HEK293T (cell line): ENCODE measurements at regions not wholly inside any gene's neighbourhood (a gene's known extent, or its start where the extent isn't known, plus 50 kb on each side); places are given as distances from the start of the nearest gene placed in this dataset.
"Not testable (repeated sequence)": the region's sequence is repeated elsewhere in the genome, so short reads cannot be mapped to it uniquely, and the experiment has no call there.

Source experiments
- CTCF ChIA-PET: fragments of 350-600 bp; formaldehyde crosslinking; extraction: SDS; loops from one replicate; lab custom pipeline; 2021; ENCODE audit warnings: antibody characterized with exemption, inconsistent platforms; lab: Yijun Ruan, JAX
- POLR2A ChIA-PET: fragments of 350-600 bp; formaldehyde crosslinking; extraction: SDS; loops from one replicate; lab custom pipeline; 2020; ENCODE audit warnings: antibody characterized with exemption, inconsistent platforms; lab: Yijun Ruan, JAX
- DNase-seq: peaks from one replicate; pipeline ENCODE4 v3.0.0; 2012; ENCODE audit warnings: mixed read lengths; ENCODE audit errors: extremely low spot score
- ARNT ChIP-seq: fragments of 450-650 bp; IDR thresholded peaks from 2 replicates; pipeline ENCODE4 v1.6.1; 2017; ENCODE audit warnings: mild to moderate bottlenecking
- BHLHE40 ChIP-seq: fragments of 450-650 bp; IDR thresholded peaks from 2 replicates; pipeline ENCODE4 v1.6.1; 2016; ENCODE audit warnings: mild to moderate bottlenecking, moderate library complexity, borderline replicate concordance
- CTBP1 ChIP-seq: fragments of 450-650 bp; IDR thresholded peaks from 2 replicates; pipeline ENCODE4 v1.6.1; 2016; ENCODE audit warnings: borderline replicate concordance
- ELF4 ChIP-seq: fragments of 450-650 bp; IDR thresholded peaks from 2 replicates; pipeline ENCODE4 v1.6.1; 2017; ENCODE audit warnings: antibody characterized with exemption
- FOXA1 ChIP-seq: fragments of 450-650 bp; IDR thresholded peaks from 2 replicates; pipeline ENCODE4 v1.6.1; 2016; ENCODE audit warnings: mild to moderate bottlenecking
- FOXK2 ChIP-seq: fragments of 450-650 bp; IDR thresholded peaks from 2 replicates; pipeline ENCODE4 v1.6.1; 2016; ENCODE audit warnings: mild to moderate bottlenecking
- FOXM1 ChIP-seq: fragments of 450-650 bp; IDR thresholded peaks from 2 replicates; pipeline ENCODE4 v1.6.1; 2017; ENCODE audit warnings: mild to moderate bottlenecking, borderline replicate concordance
- HDGF ChIP-seq: fragments of 450-650 bp; IDR thresholded peaks from 2 replicates; pipeline ENCODE4 v1.6.1; 2017; ENCODE audit warnings: antibody characterized with exemption, borderline replicate concordance
- L3MBTL2 ChIP-seq: fragments of 450-650 bp; conservative IDR thresholded peaks from 2 replicates; pipeline ENCODE4 v1.6.1; 2016; ENCODE audit warnings: mild to moderate bottlenecking
- LEF1 ChIP-seq: fragments of 450-650 bp; IDR thresholded peaks from 2 replicates; pipeline ENCODE4 v1.6.1; 2017; ENCODE audit warnings: mild to moderate bottlenecking, borderline replicate concordance
- NFRKB ChIP-seq: fragments of 450-650 bp; IDR thresholded peaks from 2 replicates; pipeline ENCODE4 v1.6.1; 2016; ENCODE audit warnings: mild to moderate bottlenecking, moderate library complexity
- PKNOX1 ChIP-seq: fragments of 450-650 bp; IDR thresholded peaks from 2 replicates; pipeline ENCODE4 v1.6.1; 2016
- SP1 ChIP-seq: fragments of 450-650 bp; IDR thresholded peaks from 2 replicates; pipeline ENCODE4 v1.6.1; 2017
- SUZ12 ChIP-seq: fragments of 450-650 bp; IDR thresholded peaks from 2 replicates; pipeline ENCODE4 v1.6.1; 2016; ENCODE audit warnings: mild to moderate bottlenecking
- TARDBP ChIP-seq: fragments of 450-650 bp; IDR thresholded peaks from 2 replicates; pipeline ENCODE4 v1.6.1; 2016
- ZNF384 ChIP-seq: fragments of 450-650 bp; IDR thresholded peaks from 2 replicates; pipeline ENCODE4 v1.6.1; 2016

DNA sequence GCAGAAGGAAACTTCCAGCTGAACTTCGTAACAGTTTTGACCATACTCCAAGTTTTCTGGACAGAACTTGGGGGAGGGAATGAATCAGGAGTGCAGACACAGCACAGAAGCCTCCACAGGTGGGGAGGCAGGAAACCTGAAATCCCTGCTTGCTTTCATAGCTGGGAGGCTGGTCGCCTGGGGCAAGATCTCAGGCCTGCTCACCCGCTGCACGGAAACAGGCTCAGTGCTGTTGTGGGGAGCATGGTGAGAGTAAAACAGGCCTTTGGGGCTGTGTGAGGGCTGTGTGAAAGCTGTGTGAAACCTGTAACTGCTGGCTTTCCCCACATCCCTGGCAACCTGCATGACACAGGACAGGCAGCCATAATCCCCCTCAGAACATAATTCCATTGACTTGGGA lies 85.2 kb upstream of the UFL1 start:
- DNase-seq, result no peak
- POLR2A ChIA-PET, result no interaction called here
- no peak for TF ChIP-seq FOXA1
- TF ChIP-seq ZNF384, result no peak
- CTCF ChIA-PET, result no interaction called here

DNA sequence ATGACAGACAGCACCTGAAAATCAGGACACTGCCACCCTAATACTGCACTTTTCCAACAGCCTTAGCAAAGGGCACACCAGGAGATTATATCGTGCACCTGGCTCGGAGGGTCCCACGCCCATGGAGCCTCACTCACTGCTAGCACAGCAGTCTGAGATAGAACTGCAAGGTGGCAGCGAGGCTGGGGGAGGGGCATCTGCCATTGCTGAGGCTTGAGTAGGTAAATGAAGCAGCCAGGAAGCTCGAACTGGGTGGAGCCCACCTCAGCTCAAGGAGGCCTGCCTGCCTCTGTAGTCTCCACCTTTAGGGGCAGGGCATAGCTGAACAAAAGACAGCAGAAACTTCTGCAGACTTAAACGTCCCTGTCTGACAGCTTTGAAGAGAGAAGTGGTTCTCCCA lies 84.4 kb upstream of the UFL1 start:
- POLR2A ChIA-PET, DNase-seq, CTCF ChIA-PET: not testable (repeated sequence)

DNA sequence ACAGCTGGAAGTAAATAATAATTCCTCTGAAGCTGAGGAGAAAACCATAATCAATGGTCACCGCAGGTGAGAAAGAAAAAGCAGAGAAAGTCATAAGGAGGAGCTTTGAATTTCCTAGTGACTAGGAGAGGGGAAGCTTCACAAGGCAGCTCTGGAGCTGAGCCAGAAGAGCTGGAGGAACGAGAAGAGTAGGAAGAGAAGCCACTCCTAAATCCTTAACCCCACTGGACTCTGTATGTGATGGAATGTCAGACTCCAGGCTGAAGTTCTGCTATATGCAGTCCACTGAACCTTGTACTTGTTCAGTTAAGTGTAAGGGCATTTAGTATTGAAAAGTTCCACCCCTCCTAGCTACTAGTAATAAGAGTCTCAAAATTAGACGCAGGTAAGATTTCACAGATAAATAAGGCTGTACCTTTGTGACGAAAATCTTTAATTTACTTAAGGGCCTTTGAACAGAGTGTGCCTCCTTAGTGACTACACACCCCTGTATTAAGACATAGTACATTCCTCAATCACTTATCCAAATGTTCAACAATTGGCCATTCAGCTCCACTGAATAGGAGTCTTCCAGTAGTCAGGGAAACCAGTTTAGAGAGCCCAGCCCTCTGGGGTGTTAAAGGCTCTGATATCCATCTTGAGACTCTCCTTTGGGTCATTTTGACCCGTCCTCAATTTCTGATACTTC lies 71.4 kb upstream of the UFL1 start:
- ChIA-PET POLR2A (no interaction called here), CTCF (interaction anchor here (0.6 kb wide), 1 partner anchor 387 kb away, joined by 3 read pairs; no protein-coding TSS in a partner anchor)
- DNase-seq, result no peak
- TF ChIP-seq L3MBTL2 (no peak), ELF4 (no peak), LEF1 (no peak)

GRCh38 chr6:96450770-96451130 lies 70.9 kb upstream of the UFL1 start:
- ChIA-PET CTCF (interaction anchor here (0.6 kb wide), 1 partner anchor 388 kb away, joined by 3 read pairs; no protein-coding TSS in a partner anchor), POLR2A (no interaction called here)
- no peak for DNase-seq
- TF ChIP-seq ELF4 (no peak), BHLHE40 (no peak), FOXK2 (no peak), ARNT (no peak), TARDBP (no peak), SP1 (no peak), NFRKB (no peak), LEF1 (no peak), ZNF384 (no peak), CTBP1 (no peak), PKNOX1 (no peak), HDGF (no peak)

GRCh38 chr6:96458771-96459170 lies 62.8 kb upstream of the UFL1 start:
- POLR2A ChIA-PET, result no interaction called here
- DNase-seq, result no peak
- TF ChIP-seq HDGF (no peak), CTBP1 (no peak), NFRKB (no peak), SP1 (no peak), ARNT (no peak), FOXA1 (no peak), PKNOX1 (no peak), TARDBP (no peak)
- CTCF ChIA-PET, result no interaction called here

- ChIA-PET CTCF (no interaction called here), POLR2A (no interaction called here)
- TF ChIP-seq ZNF384, result no peak
- TF ChIP-seq SUZ12, result no peak
- TF ChIP-seq BHLHE40, result no peak
- TF ChIP-seq LEF1, result no peak
- no peak for TF ChIP-seq SP1
- no peak for TF ChIP-seq FOXA1
- no peak for TF ChIP-seq L3MBTL2
- TF ChIP-seq NFRKB, result no peak
- TF ChIP-seq ARNT, result no peak
- TF ChIP-seq HDGF, result no peak
- TF ChIP-seq FOXK2, result no peak
- no peak for TF ChIP-seq FOXM1
- no peak for TF ChIP-seq CTBP1
- DNase-seq, result no peak
Observed at GRCh38 chr6:96460052-96460700, 61.4 kb upstream of the UFL1 start.

DNA sequence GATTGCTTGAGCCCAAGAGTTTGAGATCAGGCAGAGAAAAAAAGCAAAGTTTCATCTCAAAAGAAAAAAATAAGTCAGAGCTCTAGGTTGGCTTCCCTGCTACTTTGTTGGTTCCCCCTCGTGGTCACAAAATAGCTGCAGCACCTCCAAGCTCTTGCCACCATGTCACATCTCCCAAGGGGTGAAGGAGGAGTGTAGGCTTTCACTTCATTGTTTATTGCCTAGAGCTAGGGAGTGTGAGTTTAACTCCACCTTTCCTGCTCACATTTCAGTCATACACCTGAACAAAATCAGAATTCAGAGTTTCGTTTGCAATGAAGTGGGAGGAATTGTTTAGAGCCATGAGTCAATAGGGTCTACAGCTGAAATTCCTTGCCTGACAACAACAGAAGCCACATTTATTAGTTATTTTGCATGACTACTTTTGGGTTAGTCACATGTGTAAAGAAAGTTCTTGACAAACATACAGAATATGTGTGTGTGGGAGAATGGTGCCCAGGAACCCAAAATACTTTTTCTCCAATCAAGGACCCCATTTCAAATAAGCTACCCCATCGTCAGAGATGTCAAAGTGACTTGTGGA lies 56.2 kb upstream of the UFL1 start:
- ChIA-PET POLR2A (no interaction called here), CTCF (no interaction called here)
- no peak for TF ChIP-seq BHLHE40
- TF ChIP-seq ARNT, result no peak
- no peak for TF ChIP-seq NFRKB
- TF ChIP-seq FOXM1, result no peak
- no peak for TF ChIP-seq LEF1
- TF ChIP-seq PKNOX1, result no peak
- TF ChIP-seq ELF4, result no peak
- TF ChIP-seq FOXA1, result no peak
- TF ChIP-seq TARDBP, result no peak
- no peak for DNase-seq
